ENCODE measurements at regions not wholly inside any gene's neighbourhood (a gene's known extent, or its start where the extent isn't known, plus 50 kb on each side); places are given as distances from the start of the nearest gene placed in this dataset.

DNA sequence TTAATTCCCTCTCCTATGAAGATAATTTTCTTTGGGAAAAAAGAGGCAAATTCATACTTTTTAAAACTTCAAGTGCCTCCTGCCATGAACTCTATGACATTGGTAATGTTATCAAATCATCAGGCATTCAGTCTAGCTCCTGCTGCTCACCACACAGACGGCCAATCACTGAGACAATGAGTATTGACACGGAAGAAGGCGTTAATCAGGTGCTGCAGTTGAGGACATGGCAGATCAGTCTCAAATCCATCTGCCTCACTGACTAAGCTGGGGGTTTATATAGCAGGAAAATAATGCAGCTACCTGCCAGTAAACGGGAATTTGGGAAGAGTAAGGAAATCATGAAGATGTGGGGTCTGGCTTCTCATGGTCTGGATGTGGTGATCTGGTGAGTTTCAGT lies 1087.7 kb downstream of the CDH9 start:
- DNase-seq, result no peak
- Mint-ChIP-seq H3K9me3 (ENCODE audit: low read depth, unreplicated experiment) (peaks cover 11% of the 10 kb centered on the region), H3K27ac (ENCODE audit: unreplicated experiment) (no peak overlapping the region), H3K4me3 (ENCODE audit: low read depth, unreplicated experiment) (no peak overlapping the region), H3K36me3 (ENCODE audit: insufficient read depth, unreplicated experiment) (no peaks in the 10 kb centered on the region), H3K27me3 (ENCODE audit: unreplicated experiment) (no peaks in the 10 kb centered on the region), H3K4me1 (ENCODE audit: low read depth, unreplicated experiment) (no peaks in the 10 kb centered on the region)
- CTCF ChIA-PET, result no interaction called here
- TF ChIP-seq CTCF (IDR thresholded peaks at IDR 0.05; ENCODE audit: unreplicated experiment), result no peak
- intact Hi-C loops (cut with micrococcal nuclease; ENCODE audit: unreplicated experiment), result no loop called here
- no TSS peak for BruUV-seq (replicated peaks)

GRCh38 chr5:25948278-25948677 lies 1090.1 kb downstream of the CDH9 start:
- intact Hi-C loops (cut with micrococcal nuclease; ENCODE audit: unreplicated experiment), result no loop called here
- Mint-ChIP-seq H3K4me1 (ENCODE audit: low read depth, unreplicated experiment) (no peaks in the 10 kb centered on the region), H3K4me3 (ENCODE audit: low read depth, unreplicated experiment) (no peak overlapping the region), H3K36me3 (ENCODE audit: insufficient read depth, unreplicated experiment) (no peaks in the 10 kb centered on the region), H3K27me3 (ENCODE audit: unreplicated experiment) (no peaks in the 10 kb centered on the region), H3K27ac (ENCODE audit: unreplicated experiment) (no peak overlapping the region), H3K9me3 (ENCODE audit: low read depth, unreplicated experiment) (peaks cover 13% of the 10 kb centered on the region)
- no peak for DNase-seq
- BruUV-seq (replicated peaks), result no TSS peak
- no peak for TF ChIP-seq CTCF (IDR thresholded peaks at IDR 0.05; ENCODE audit: unreplicated experiment)
- CTCF ChIA-PET, result no interaction called here

DNA sequence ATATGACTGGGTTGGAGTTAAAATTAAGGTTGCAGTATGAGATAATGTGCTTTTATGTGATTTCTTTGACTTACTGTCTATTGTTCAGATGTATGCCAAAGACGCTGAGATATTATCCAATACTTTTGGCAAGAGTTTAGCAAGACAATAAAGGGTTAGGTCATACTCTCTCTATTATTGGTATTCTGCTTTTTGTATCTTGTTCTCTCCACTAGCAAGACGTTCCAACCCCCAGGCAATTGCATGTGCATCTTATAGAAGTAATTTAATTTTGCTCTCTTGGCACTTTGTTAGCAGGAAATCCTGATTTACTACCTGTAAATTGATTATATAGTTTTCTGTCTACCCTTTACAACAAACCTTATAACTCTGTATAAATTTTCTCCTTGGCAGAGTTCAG lies 1093.6 kb downstream of the CDH9 start:
- BruUV-seq (replicated peaks), result no TSS peak

DNA sequence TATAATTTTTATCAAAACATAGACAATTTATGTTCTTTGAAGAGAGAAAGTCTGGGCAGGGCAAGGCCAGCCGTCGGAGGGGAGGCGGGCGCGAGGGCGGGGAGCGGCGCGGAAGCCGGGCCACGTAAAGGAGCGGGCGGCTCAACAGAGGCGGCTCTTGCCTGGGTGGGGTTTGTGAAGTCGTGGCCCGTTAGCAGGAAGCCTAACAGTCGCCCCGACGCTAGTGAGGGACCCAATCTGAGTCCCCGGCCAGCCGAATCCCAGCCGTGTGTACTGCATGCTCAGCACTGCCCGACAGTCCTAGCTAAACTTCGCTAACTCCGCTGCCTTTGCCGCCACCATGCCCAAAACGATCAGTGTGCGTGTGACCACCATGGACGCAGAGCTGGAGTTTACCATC lies 1129.2 kb downstream of the CDH9 start:
- CTCF ChIA-PET, result no interaction called here
- no peaks in the 10 kb centered on the region for H3K4me1 Mint-ChIP-seq (ENCODE audit: low read depth, unreplicated experiment)
- no peak overlapping the region for H3K4me3 Mint-ChIP-seq (ENCODE audit: low read depth, unreplicated experiment)
- H3K27me3 Mint-ChIP-seq (ENCODE audit: unreplicated experiment), result no peaks in the 10 kb centered on the region
- H3K9me3 Mint-ChIP-seq (ENCODE audit: low read depth, unreplicated experiment), result peaks cover 19% of the 10 kb centered on the region
- no peak for DNase-seq
- no peaks in the 10 kb centered on the region for H3K36me3 Mint-ChIP-seq (ENCODE audit: insufficient read depth, unreplicated experiment)
- TF ChIP-seq CTCF (IDR thresholded peaks at IDR 0.05; ENCODE audit: unreplicated experiment), result no peak
- intact Hi-C loops (cut with micrococcal nuclease; ENCODE audit: unreplicated experiment), result no loop called here
- H3K27ac Mint-ChIP-seq (ENCODE audit: unreplicated experiment), result no peak overlapping the region
- BruUV-seq (replicated peaks), result no TSS peak

More for the DNA sequence above, 1093.6 kb downstream of the CDH9 start:
- H3K27ac Mint-ChIP-seq (ENCODE audit: unreplicated experiment), result no peak overlapping the region
- no peak for TF ChIP-seq CTCF (IDR thresholded peaks at IDR 0.05; ENCODE audit: unreplicated experiment)
- no peaks in the 10 kb centered on the region for H3K36me3 Mint-ChIP-seq (ENCODE audit: insufficient read depth, unreplicated experiment)
- H3K4me1 Mint-ChIP-seq (ENCODE audit: low read depth, unreplicated experiment), result no peaks in the 10 kb centered on the region
- H3K4me3 Mint-ChIP-seq (ENCODE audit: low read depth, unreplicated experiment), result no peak overlapping the region
- H3K27me3 Mint-ChIP-seq (ENCODE audit: unreplicated experiment), result no peaks in the 10 kb centered on the region
- H3K9me3 Mint-ChIP-seq (ENCODE audit: low read depth, unreplicated experiment), result peaks cover 15% of the 10 kb centered on the region
- CTCF ChIA-PET, result no interaction called here
- intact Hi-C loops (cut with micrococcal nuclease; ENCODE audit: unreplicated experiment), result no loop called here
- no peak for DNase-seq

- H3K27ac Mint-ChIP-seq (ENCODE audit: unreplicated experiment), result no peak overlapping the region
- H3K36me3 Mint-ChIP-seq (ENCODE audit: insufficient read depth, unreplicated experiment), result no peaks in the 10 kb centered on the region
- no peak for DNase-seq
- intact Hi-C loops (cut with micrococcal nuclease; ENCODE audit: unreplicated experiment), result no loop called here
- no peaks in the 10 kb centered on the region for H3K4me1 Mint-ChIP-seq (ENCODE audit: low read depth, unreplicated experiment)
- BruUV-seq (replicated peaks), result no TSS peak
- CTCF ChIA-PET, result no interaction called here
- peaks cover 12% of the 10 kb centered on the region for H3K9me3 Mint-ChIP-seq (ENCODE audit: low read depth, unreplicated experiment)
- no peaks in the 10 kb centered on the region for H3K27me3 Mint-ChIP-seq (ENCODE audit: unreplicated experiment)
- no peak for TF ChIP-seq CTCF (IDR thresholded peaks at IDR 0.05; ENCODE audit: unreplicated experiment)
- H3K4me3 Mint-ChIP-seq (ENCODE audit: low read depth, unreplicated experiment), result no peak overlapping the region
Observed at GRCh38 chr5:25905646-25906045, 1132.7 kb downstream of the CDH9 start.

Measured in Calu3 (cell line).